ENCODE measurements at regions not wholly inside any gene's neighbourhood (a gene's known extent, or its start where the extent isn't known, plus 50 kb on each side); places are given as distances from the start of the nearest gene placed in this dataset.

DNA sequence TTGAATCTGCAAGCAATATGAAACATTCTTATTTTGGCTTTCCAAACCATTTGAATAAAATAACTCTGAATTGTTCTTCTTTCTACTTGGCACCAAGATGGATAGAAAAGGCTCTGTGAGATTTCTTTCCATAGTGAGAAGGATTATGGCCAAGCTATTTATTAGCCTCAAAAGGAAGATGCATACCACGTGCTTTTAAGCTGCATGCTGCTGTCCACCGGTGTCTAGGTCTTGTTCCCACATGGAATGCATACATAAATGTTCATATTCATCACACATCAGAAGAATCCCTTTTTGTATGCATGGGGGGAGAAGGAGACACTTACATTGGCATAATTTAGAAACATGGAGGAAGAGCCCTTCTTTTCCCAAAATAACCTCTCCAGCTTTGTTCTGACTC, 273.4 kb downstream of the FAM76B start:
- TF ChIP-seq, protein P1, sequence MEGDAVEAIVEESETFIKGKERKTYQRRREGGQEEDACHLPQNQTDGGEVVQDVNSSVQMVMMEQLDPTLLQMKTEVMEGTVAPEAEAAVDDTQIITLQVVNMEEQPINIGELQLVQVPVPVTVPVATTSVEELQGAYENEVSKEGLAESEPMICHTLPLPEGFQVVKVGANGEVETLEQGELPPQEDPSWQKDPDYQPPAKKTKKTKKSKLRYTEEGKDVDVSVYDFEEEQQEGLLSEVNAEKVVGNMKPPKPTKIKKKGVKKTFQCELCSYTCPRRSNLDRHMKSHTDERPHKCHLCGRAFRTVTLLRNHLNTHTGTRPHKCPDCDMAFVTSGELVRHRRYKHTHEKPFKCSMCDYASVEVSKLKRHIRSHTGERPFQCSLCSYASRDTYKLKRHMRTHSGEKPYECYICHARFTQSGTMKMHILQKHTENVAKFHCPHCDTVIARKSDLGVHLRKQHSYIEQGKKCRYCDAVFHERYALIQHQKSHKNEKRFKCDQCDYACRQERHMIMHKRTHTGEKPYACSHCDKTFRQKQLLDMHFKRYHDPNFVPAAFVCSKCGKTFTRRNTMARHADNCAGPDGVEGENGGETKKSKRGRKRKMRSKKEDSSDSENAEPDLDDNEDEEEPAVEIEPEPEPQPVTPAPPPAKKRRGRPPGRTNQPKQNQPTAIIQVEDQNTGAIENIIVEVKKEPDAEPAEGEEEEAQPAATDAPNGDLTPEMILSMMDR (IDR thresholded peaks at IDR 0.05) = no peak
- no peak for TF ChIP-seq POLR2A (IDR thresholded peaks at IDR 0.05)
- no peak for TF ChIP-seq POLR2AphosphoS5 (IDR thresholded peaks at IDR 0.05; ENCODE audit: insufficient read depth in 1 of 2, low read depth in 1 of 2)
